GM23338 (cell line): ENCODE measurements at regions not wholly inside any gene's neighbourhood (a gene's known extent, or its start where the extent isn't known, plus 50 kb on each side); places are given as distances from the start of the nearest gene placed in this dataset.

Experiments used
- CTCF ChIP-seq, 2 experiments: fragments of 200-600 bp in 1 of 2; sonication (generic) in 1 of 2; conservative IDR thresholded peaks; 2 replicates each; pipeline versions ENCODE4 v1.5.1 to v1.6.1; 2016 to 2017; ENCODE audit warnings: antibody characterized with exemption in 2 of 2, low read depth in 2 of 2, mild to moderate bottlenecking in 2 of 2, moderate library complexity in 1 of 2
- EZH2phosphoT487 ChIP-seq: fragments of 200-600 bp; sonication (generic); IDR thresholded peaks from one replicate; pipeline ENCODE4 v1.8.1; 2018; ENCODE audit warnings: antibody characterized with exemption; ENCODE audit not compliant: unreplicated experiment

GRCh38 chr7:130899071-130899560 is 165.1 kb upstream of the KLF14 start:
- TF ChIP-seq CTCF (conservative IDR thresholded peaks at IDR 0.05; ENCODE audit: low read depth in 2 of 2) (no peak), EZH2phosphoT487 (no peak)
